Sigmoid colon (tissue), 6 donors: ENCODE measurements at regions not wholly inside any gene's neighbourhood (a gene's known extent, or its start where the extent isn't known, plus 50 kb on each side); places are given as distances from the start of the nearest gene placed in this dataset.
"Not testable (repeated sequence)": the region's sequence is repeated elsewhere in the genome, so short reads cannot be mapped to it uniquely, and the experiment has no call there.

Source experiments
- DNase-seq: peaks from one replicate; pipeline ENCODE4 v3.0.0-alpha.2; 2019
- H3K27ac ChIP-seq, 4 donors: fragments of 200-600 bp; sonication (generic); one replicate each; pipeline ENCODE4 v1.5.1; 2016 to 2019; ENCODE audit warnings: mild to moderate bottlenecking in 1 of 4
- H3K27me3 ChIP-seq, 3 donors: fragments of 200-600 bp; sonication (generic); one replicate each; pipeline ENCODE4 v1.5.1; 2019; ENCODE audit warnings: mild to moderate bottlenecking in 1 of 3
- H3K36me3 ChIP-seq, 4 donors: fragments of 200-600 bp; sonication (generic); one replicate each; pipeline ENCODE4 v1.5.1; 2016 to 2019
- H3K4me1 ChIP-seq, 4 donors: fragments of 200-600 bp; sonication (generic); one replicate each; pipeline ENCODE4 v1.5.1; 2017 to 2019
- H3K4me3 ChIP-seq, 4 donors: fragments of 200-600 bp; sonication (generic); one replicate each; pipeline ENCODE4 v1.5.1; 2017 to 2019; ENCODE audit warnings: mild to moderate bottlenecking in 2 of 4, moderate library complexity in 1 of 4
- H3K9me3 ChIP-seq, 4 donors: fragments of 200-600 bp in 3 of 4; sonication (generic) in 3 of 4; one replicate each; pipeline versions ENCODE4 v1.5.1 to v1.6.1; 2013 to 2019
- CTCF ChIP-seq, 4 experiments: fragments of 450-650 bp in 3 of 4; fragments of 200-600 bp in 1 of 4; IDR thresholded peaks; one replicate each; pipeline ENCODE4 v1.5.1; 2016 to 2019; ENCODE audit warnings: antibody characterized with exemption in 4 of 4, mild to moderate bottlenecking in 3 of 4, moderate library complexity in 2 of 4
- EP300 ChIP-seq, 4 donors: sonication (generic); formaldehyde crosslinking; IDR thresholded peaks; one replicate each; pipeline ENCODE4 v1.6.1; 2017; ENCODE audit warnings: antibody characterized with exemption in 4 of 4
- POLR2A ChIP-seq, 2 donors: fragments of 450-650 bp; IDR thresholded peaks; one replicate each; pipeline ENCODE4 v1.6.1; 2016; ENCODE audit warnings: antibody characterized with exemption in 2 of 2, mild to moderate bottlenecking in 2 of 2, moderate library complexity in 2 of 2
- POLR2AphosphoS5 ChIP-seq, 4 donors: sonication (generic); formaldehyde crosslinking; IDR thresholded peaks; one replicate each; pipeline ENCODE4 v1.6.1; 2017; ENCODE audit warnings: antibody characterized with exemption in 4 of 4
- WGBS, 2 donors: extraction: QIAGEN DNeasy Blood & Tissue Kit; methylation state at CpG; one replicate each; pipeline ENCODE4 v1.1.7; 2013; 5-methylcytosine and 5-hydroxymethylcytosine counted together
- intact Hi-C: fragments of 100-400 bp; cut with DNase I; formaldehyde crosslinking; loops from one replicate; pipeline ENCODE4 v1.15.1; 2023
- donor health status: healthy with polysubstance abuse.
- donor health status: healthy.

- Histone ChIP-seq H3K27me3 (no peaks in the 10 kb centered on the region), H3K4me1 (no peaks in the 10 kb centered on the region), H3K9me3 (peaks cover 0 to 2% (median 0%) of the 10 kb centered on the region in 4 donors), H3K36me3 (no peaks in the 10 kb centered on the region), H3K4me3 (no peak overlapping the region), H3K27ac (no peak overlapping the region)
- intact Hi-C loops, result no loop called here
- DNase-seq, result no peak
- TF ChIP-seq POLR2A (IDR thresholded peaks at IDR 0.05) (no peak), CTCF (IDR thresholded peaks at IDR 0.05) (no peak), POLR2AphosphoS5 (IDR thresholded peaks at IDR 0.05) (no peak), EP300 (IDR thresholded peaks at IDR 0.05) (no peak)
- WGBS, 2 donors, result 49 to 52% methylated on average over 5 of the region's 5 CpGs
Observed at GRCh38 chr15:20658024-20658423, 116.4 kb upstream of the GOLGA6L6 start.

DNA sequence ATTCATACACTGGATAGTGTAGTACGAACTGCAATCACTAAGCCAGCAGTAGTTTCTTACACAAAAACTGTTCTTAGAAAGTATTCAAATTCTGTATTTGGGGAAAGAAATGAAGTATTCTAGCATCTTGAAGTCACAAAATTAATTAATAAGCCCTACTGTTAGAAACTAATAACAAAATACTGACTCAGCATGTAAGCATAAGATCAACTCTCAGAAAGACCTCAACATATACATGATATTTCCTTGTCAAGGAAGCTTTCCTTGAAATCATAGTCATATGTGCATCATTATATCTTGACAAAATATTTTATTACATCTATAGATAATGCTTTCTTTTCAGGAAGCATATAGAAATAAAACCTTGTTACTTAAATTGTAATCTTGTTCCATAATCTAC, 115.5 kb upstream of the GOLGA6L6 start:
- TF ChIP-seq POLR2A (IDR thresholded peaks at IDR 0.05), result no peak
- TF ChIP-seq EP300 (IDR thresholded peaks at IDR 0.05), result no peak
- TF ChIP-seq POLR2AphosphoS5 (IDR thresholded peaks at IDR 0.05), result no peak
- TF ChIP-seq CTCF (IDR thresholded peaks at IDR 0.05), result no peak
- H3K27ac ChIP-seq, result no peak overlapping the region
- WGBS, 2 donors, result 83 to 86% methylated on average over 1 of the region's 1 CpG
- H3K4me1 ChIP-seq, result no peaks in the 10 kb centered on the region
- no peaks in the 10 kb centered on the region for H3K27me3 ChIP-seq
- H3K9me3 ChIP-seq, result peaks cover 0 to 2% (median 0%) of the 10 kb centered on the region in 4 donors
- no peak for DNase-seq
- H3K4me3 ChIP-seq, result no peak overlapping the region
- H3K36me3 ChIP-seq, result no peaks in the 10 kb centered on the region
- intact Hi-C loops, result no loop called here

GRCh38 chr15:20652914-20653313, 111.3 kb upstream of the GOLGA6L6 start:
- 79 to 83% methylated on average over 2 of the region's 2 CpGs for WGBS, 2 donors
- no peak overlapping the region for H3K27ac ChIP-seq
- H3K4me1 ChIP-seq, result no peaks in the 10 kb centered on the region
- intact Hi-C loops, result no loop called here
- no peaks in the 10 kb centered on the region for H3K27me3 ChIP-seq
- H3K4me3 ChIP-seq, result no peak overlapping the region
- H3K9me3 ChIP-seq, result peaks cover 0 to 2% (median 0%) of the 10 kb centered on the region in 4 donors
- TF ChIP-seq POLR2AphosphoS5 (IDR thresholded peaks at IDR 0.05) (no peak), EP300 (IDR thresholded peaks at IDR 0.05) (no peak)
- DNase-seq, result no peak
- H3K36me3 ChIP-seq, result no peaks in the 10 kb centered on the region

DNA sequence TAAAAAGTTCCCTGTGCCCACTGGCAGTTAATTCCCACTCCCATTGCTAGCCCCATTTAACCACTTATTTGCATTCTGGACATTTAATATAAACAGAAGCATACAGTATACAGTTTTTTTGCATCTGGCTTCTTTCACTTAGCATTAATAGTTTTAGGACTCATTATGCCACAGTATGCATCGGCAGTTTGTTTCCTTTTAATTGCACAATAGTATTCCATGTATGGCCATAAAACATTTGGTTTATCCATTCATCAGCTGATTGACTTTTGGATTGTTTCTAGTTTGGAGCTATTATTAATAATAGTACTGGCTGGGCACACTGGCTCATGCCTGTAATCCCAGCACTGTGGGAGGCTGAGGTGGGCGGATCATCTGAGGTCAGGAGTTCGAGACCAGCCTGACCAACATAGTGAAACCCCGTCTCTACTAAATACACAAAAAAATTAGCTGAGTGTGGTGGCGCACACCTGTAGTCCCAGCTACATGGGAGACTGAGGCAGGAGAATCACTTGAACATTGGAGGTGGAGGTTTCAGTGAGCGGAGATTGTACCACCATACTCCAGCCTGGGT, 106.9 kb upstream of the GOLGA6L6 start:
- H3K36me3 ChIP-seq, H3K4me1 ChIP-seq, intact Hi-C loops, H3K4me3 ChIP-seq, H3K27me3 ChIP-seq, H3K27ac ChIP-seq, DNase-seq, H3K9me3 ChIP-seq: not testable (repeated sequence)
- WGBS, 2 donors, result 71 to 80% methylated on average over 6 of the region's 6 CpGs

DNA sequence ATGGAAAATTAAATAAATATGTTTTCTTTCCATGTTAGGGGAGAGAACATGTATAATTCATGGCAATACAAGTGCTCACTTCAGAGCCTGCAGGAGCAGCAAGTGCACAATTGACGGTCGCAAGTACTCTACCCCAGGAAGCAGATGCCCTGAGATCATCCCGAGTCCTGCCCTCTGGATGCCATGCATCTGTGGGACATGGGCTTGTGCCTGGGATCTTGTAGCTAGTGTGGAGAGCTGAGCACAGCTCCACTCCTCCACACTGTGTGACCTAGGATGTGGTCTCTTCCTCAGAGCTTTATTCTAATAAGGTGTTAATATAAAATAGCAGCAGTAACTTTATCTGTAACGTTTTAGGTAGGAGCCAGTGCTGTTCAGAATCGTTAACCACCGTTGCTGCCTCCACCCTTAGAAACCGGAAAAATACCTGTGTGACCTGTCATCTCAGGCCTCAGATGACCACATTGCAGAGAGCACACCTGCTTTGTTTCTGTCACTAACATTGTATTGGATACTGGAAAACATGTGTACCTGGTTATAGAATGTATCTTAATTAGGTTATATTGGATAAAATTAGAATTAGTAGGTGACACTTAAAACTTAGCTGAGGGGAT, 105.0 kb upstream of the GOLGA6L6 start:
- Histone ChIP-seq H3K4me3 (no peak overlapping the region), H3K27ac (no peak overlapping the region), H3K9me3 (no peaks in the 10 kb centered on the region), H3K27me3 (peaks cover 0 to 7% (median 0%) of the 10 kb centered on the region in 3 donors), H3K36me3 (no peaks in the 10 kb centered on the region), H3K4me1 (no peaks in the 10 kb centered on the region)
- peak; percentile 60 for DNase-seq
- intact Hi-C loops, result no loop called here
- TF ChIP-seq POLR2AphosphoS5 (IDR thresholded peaks at IDR 0.05) (no peak), POLR2A (IDR thresholded peaks at IDR 0.05) (no peak), CTCF (IDR thresholded peaks at IDR 0.05) (no peak)
- 66 to 74% methylated on average over 7 of the region's 7 CpGs for WGBS, 2 donors

- H3K4me3 ChIP-seq, result no peak overlapping the region
- intact Hi-C loops, result no loop called here
- no peaks in the 10 kb centered on the region for H3K9me3 ChIP-seq
- peaks cover 0 to 7% (median 0%) of the 10 kb centered on the region in 3 donors for H3K27me3 ChIP-seq
- TF ChIP-seq POLR2AphosphoS5 (IDR thresholded peaks at IDR 0.05), result no peak
- TF ChIP-seq POLR2A (IDR thresholded peaks at IDR 0.05), result no peak
- TF ChIP-seq CTCF (IDR thresholded peaks at IDR 0.05), result no peak
- no peak for TF ChIP-seq EP300 (IDR thresholded peaks at IDR 0.05)
- DNase-seq, result peak; percentile 73
- H3K27ac ChIP-seq, result no peak overlapping the region
- 46 to 58% methylated on average over 5 of the region's 5 CpGs for WGBS, 2 donors
- H3K4me1 ChIP-seq, result no peaks in the 10 kb centered on the region
- H3K36me3 ChIP-seq, result no peaks in the 10 kb centered on the region
Observed at GRCh38 chr15:20645956-20646355, 104.4 kb upstream of the GOLGA6L6 start.
